ENCODE measurements at regions not wholly inside any gene's neighbourhood (a gene's known extent, or its start where the extent isn't known, plus 50 kb on each side); places are given as distances from the start of the nearest gene placed in this dataset.
"Not testable (repeated sequence)": the region's sequence is repeated elsewhere in the genome, so short reads cannot be mapped to it uniquely, and the experiment has no call there.

GRCh38 chr2:216980510-216980909, 120.6 kb upstream of the TNP1 start:
- H3K9me3 ChIP-seq (ENCODE audit: low read length); H3K36me3 ChIP-seq (ENCODE audit: insufficient read depth, low read length); H3K4me2 ChIP-seq (ENCODE audit: low read length); intact Hi-C loops (cut with micrococcal nuclease; ENCODE audit: unreplicated experiment); H3K4me3 ChIP-seq (ENCODE audit: low read depth, low read length, poor library complexity, severe bottlenecking); DNase-seq (ENCODE audit: low spot score); BruUV-seq (replicated peaks); H3K79me2 ChIP-seq (ENCODE audit: insufficient read depth, low read depth, low read length); H3K9me2 ChIP-seq (ENCODE audit: insufficient read depth, low read length); CTCF ChIA-PET (ENCODE audit: unreplicated experiment); H4K20me1 ChIP-seq (ENCODE audit: insufficient read depth, low read length); H2AFZ ChIP-seq (ENCODE audit: low read length); POLR2A ChIA-PET; H3K27ac ChIP-seq (ENCODE audit: low read depth, low read length, poor library complexity, severe bottlenecking); H3K4me1 ChIP-seq (ENCODE audit: insufficient read depth, low read length, poor library complexity, severe bottlenecking): not testable (repeated sequence)

- H3K79me2 ChIP-seq (ENCODE audit: insufficient read depth, low read depth, low read length): no peaks in the 10 kb centered on the region
- no peaks in the 10 kb centered on the region for H3K36me3 ChIP-seq (ENCODE audit: insufficient read depth, low read length)
- no peaks in the 10 kb centered on the region for H3K9me3 ChIP-seq (ENCODE audit: low read length)
- no peak overlapping the region for H2AFZ ChIP-seq (ENCODE audit: low read length)
- intact Hi-C loops (cut with micrococcal nuclease; ENCODE audit: unreplicated experiment): no loop called here
- ChIA-PET POLR2A (no interaction called here), CTCF (ENCODE audit: unreplicated experiment) (no interaction called here)
- no peak overlapping the region for H3K4me2 ChIP-seq (ENCODE audit: low read length)
- H3K9me2 ChIP-seq (ENCODE audit: insufficient read depth, low read length): no peaks in the 10 kb centered on the region
- TF ChIP-seq CTCF (conservative IDR thresholded peaks at IDR 0.05; ENCODE audit: low read length) (no peak), EZH2phosphoT487 (IDR thresholded peaks at IDR 0.05; ENCODE audit: borderline replicate concordance, low read depth, low read length) (no peak)
- H4K20me1 ChIP-seq (ENCODE audit: insufficient read depth, low read length): no peaks in the 10 kb centered on the region
- no peak overlapping the region for H3K27ac ChIP-seq (ENCODE audit: low read depth, low read length, poor library complexity, severe bottlenecking)
- no peak overlapping the region for H3K4me3 ChIP-seq (ENCODE audit: low read depth, low read length, poor library complexity, severe bottlenecking)
- DNase-seq (ENCODE audit: low spot score): no peak
- no peaks in the 10 kb centered on the region for H3K4me1 ChIP-seq (ENCODE audit: insufficient read depth, low read length, poor library complexity, severe bottlenecking)
- BruUV-seq (replicated peaks): no TSS peak
These were observed 114.7 kb upstream of the TNP1 start for GRCh38 chr2:216974321-216975302.

- no peak for DNase-seq (ENCODE audit: low spot score)
- Histone ChIP-seq H4K20me1 (ENCODE audit: insufficient read depth, low read length) (no peaks in the 10 kb centered on the region), H3K4me1 (ENCODE audit: insufficient read depth, low read length, poor library complexity, severe bottlenecking) (no peaks in the 10 kb centered on the region), H3K4me2 (ENCODE audit: low read length) (no peak overlapping the region), H3K4me3 (ENCODE audit: low read depth, low read length, poor library complexity, severe bottlenecking) (no peak overlapping the region), H3K9me3 (ENCODE audit: low read length) (no peaks in the 10 kb centered on the region), H3K9me2 (ENCODE audit: insufficient read depth, low read length) (no peaks in the 10 kb centered on the region), H3K36me3 (ENCODE audit: insufficient read depth, low read length) (no peaks in the 10 kb centered on the region), H3K27ac (ENCODE audit: low read depth, low read length, poor library complexity, severe bottlenecking) (no peak overlapping the region), H2AFZ (ENCODE audit: low read length) (no peak overlapping the region), H3K79me2 (ENCODE audit: insufficient read depth, low read depth, low read length) (no peaks in the 10 kb centered on the region)
- intact Hi-C loops (cut with micrococcal nuclease; ENCODE audit: unreplicated experiment): no loop called here
- ChIA-PET POLR2A (no interaction called here), CTCF (ENCODE audit: unreplicated experiment) (no interaction called here)
- TF ChIP-seq EZH2phosphoT487 (IDR thresholded peaks at IDR 0.05; ENCODE audit: borderline replicate concordance, low read depth, low read length): no peak
- no peak for TF ChIP-seq CTCF (conservative IDR thresholded peaks at IDR 0.05; ENCODE audit: low read length)
- no TSS peak for BruUV-seq (replicated peaks)
These were observed 111.7 kb upstream of the TNP1 start for GRCh38 chr2:216971593-216971992.
